Liver (tissue), 3 donors: ENCODE measurements at regions not wholly inside any gene's neighbourhood (a gene's known extent, or its start where the extent isn't known, plus 50 kb on each side); places are given as distances from the start of the nearest gene placed in this dataset.

Source experiments
- CTCF ChIP-seq: fragments of 150-350 bp; IDR thresholded peaks from 2 replicates; pipeline ENCODE4 v1.5.1; 2017; ENCODE audit warnings: improper control_type of control experiment, low read depth, low read length; ENCODE audit not compliant: missing input control
- FOXA1 ChIP-seq: IDR thresholded peaks from 2 replicates; pipeline ENCODE4 v1.6.1; 2016; ENCODE audit warnings: antibody characterized with exemption
- GABPA ChIP-seq, 2 donors: IDR thresholded peaks in 1 of 2; conservative IDR thresholded peaks in 1 of 2; 2 replicates each; pipeline ENCODE4 v1.6.1; 2016; ENCODE audit warnings: antibody characterized with exemption in 2 of 2, mild to moderate bottlenecking in 1 of 2, moderate library complexity in 1 of 2
- HNF4A ChIP-seq, 2 donors: conservative IDR thresholded peaks; 2 replicates each; pipeline ENCODE4 v1.6.1; 2016; ENCODE audit warnings: antibody characterized with exemption in 2 of 2, mild to moderate bottlenecking in 2 of 2
- HNF4G ChIP-seq: IDR thresholded peaks from 2 replicates; pipeline ENCODE4 v1.6.1; 2016; ENCODE audit warnings: antibody characterized with exemption
- JUND ChIP-seq, 2 donors: IDR thresholded peaks; 2 replicates each; pipeline ENCODE4 v1.6.1; 2016; ENCODE audit warnings: antibody characterized with exemption in 2 of 2
- MAX ChIP-seq: IDR thresholded peaks from 2 replicates; pipeline ENCODE4 v1.6.1; 2016; ENCODE audit warnings: antibody characterized with exemption
- RAD21 ChIP-seq, 2 donors: IDR thresholded peaks; 2 replicates each; pipeline ENCODE4 v1.6.1; 2016; ENCODE audit warnings: antibody characterized with exemption in 2 of 2, mild to moderate bottlenecking in 2 of 2
- SP1 ChIP-seq: IDR thresholded peaks from 2 replicates; pipeline ENCODE4 v1.6.1; 2018; ENCODE audit warnings: antibody characterized with exemption, mild to moderate bottlenecking
- TAF1 ChIP-seq: conservative IDR thresholded peaks from 2 replicates; pipeline ENCODE4 v1.6.1; 2016; ENCODE audit warnings: antibody characterized with exemption, mild to moderate bottlenecking
- YY1 ChIP-seq: IDR thresholded peaks from 2 replicates; pipeline ENCODE4 v1.6.1; 2016; ENCODE audit warnings: antibody characterized with exemption, mild to moderate bottlenecking
- ZBTB33 ChIP-seq: IDR thresholded peaks from 2 replicates; pipeline ENCODE4 v1.6.1; 2016; ENCODE audit warnings: antibody characterized with exemption
- TF ChIP-seq, protein P1 (sequence below): IDR thresholded peaks from 2 replicates; pipeline ENCODE4 v1.6.1; 2016; ENCODE audit warnings: antibody characterized with exemption, mild to moderate bottlenecking
- donor health status: healthy.
- donor health status: healthy.

DNA sequence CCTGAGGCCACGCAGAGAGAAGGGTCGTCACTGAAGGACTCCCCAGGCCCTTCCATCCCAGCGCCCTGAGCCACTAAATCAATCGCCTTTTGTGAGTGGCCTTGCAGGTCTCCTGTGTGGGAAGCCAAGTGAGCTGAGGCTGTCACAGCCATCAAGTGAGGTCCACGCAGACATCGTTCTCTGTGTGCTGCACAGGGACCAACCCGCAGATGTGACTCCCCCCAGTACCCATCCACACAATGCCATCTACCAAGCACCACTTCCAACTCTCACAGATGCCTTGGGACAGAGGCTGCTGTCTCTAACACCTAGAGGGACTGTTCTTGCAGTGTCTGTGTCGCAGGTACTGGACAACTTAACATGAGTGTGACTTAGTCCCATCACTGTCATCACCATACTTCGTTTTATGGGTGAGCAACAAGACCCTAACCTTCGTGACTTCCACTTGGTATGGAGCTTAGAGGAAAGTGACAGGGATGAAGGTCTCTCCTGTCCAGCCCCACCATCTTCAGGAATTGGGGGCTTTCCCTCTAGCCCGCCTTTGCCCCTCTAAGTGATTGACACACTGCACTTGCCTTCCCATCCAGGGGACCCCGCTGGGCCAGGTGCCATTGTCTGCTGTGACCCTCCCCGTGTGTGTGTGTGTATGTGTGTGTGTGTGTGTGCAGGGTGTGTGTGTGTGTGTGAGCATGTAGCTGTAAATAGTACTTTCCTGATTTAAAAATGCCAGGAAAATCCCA lies 51.4 kb upstream of the TMEM72 start:
- TF ChIP-seq CTCF, result no peak
- TF ChIP-seq MAX, result no peak
- no peak for TF ChIP-seq HNF4G
- no peak for TF ChIP-seq YY1
- no peak for TF ChIP-seq GABPA (IDR thresholded peaks at IDR 0.05 in 1 of 2, conservative IDR thresholded peaks at IDR 0.05 in 1 of 2)
- no peak for TF ChIP-seq RAD21 (IDR thresholded peaks at IDR 0.05)
- no peak for TF ChIP-seq SP1
- TF ChIP-seq HNF4A (conservative IDR thresholded peaks at IDR 0.05), result no peak
- no peak for TF ChIP-seq JUND (IDR thresholded peaks at IDR 0.05)
- no peak for TF ChIP-seq FOXA1
- TF ChIP-seq, protein P1, sequence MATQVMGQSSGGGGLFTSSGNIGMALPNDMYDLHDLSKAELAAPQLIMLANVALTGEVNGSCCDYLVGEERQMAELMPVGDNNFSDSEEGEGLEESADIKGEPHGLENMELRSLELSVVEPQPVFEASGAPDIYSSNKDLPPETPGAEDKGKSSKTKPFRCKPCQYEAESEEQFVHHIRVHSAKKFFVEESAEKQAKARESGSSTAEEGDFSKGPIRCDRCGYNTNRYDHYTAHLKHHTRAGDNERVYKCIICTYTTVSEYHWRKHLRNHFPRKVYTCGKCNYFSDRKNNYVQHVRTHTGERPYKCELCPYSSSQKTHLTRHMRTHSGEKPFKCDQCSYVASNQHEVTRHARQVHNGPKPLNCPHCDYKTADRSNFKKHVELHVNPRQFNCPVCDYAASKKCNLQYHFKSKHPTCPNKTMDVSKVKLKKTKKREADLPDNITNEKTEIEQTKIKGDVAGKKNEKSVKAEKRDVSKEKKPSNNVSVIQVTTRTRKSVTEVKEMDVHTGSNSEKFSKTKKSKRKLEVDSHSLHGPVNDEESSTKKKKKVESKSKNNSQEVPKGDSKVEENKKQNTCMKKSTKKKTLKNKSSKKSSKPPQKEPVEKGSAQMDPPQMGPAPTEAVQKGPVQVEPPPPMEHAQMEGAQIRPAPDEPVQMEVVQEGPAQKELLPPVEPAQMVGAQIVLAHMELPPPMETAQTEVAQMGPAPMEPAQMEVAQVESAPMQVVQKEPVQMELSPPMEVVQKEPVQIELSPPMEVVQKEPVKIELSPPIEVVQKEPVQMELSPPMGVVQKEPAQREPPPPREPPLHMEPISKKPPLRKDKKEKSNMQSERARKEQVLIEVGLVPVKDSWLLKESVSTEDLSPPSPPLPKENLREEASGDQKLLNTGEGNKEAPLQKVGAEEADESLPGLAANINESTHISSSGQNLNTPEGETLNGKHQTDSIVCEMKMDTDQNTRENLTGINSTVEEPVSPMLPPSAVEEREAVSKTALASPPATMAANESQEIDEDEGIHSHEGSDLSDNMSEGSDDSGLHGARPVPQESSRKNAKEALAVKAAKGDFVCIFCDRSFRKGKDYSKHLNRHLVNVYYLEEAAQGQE, result no peak
- TF ChIP-seq ZBTB33, result no peak
- no peak for TF ChIP-seq TAF1
